GM23248 (cell line): ENCODE measurements at regions not wholly inside any gene's neighbourhood (a gene's known extent, or its start where the extent isn't known, plus 50 kb on each side); places are given as distances from the start of the nearest gene placed in this dataset.

Experiments
- EZH2 ChIP-seq: fragments of 200-600 bp; sonication (generic); IDR thresholded peaks from 2 replicates; pipeline ENCODE4 v1.6.1; 2018; ENCODE audit warnings: antibody characterized with exemption, mild to moderate bottlenecking; ENCODE audit not compliant: insufficient read depth, poor library complexity, severe bottlenecking
- EZH2phosphoT487 ChIP-seq: fragments of 200-600 bp; sonication (generic); IDR thresholded peaks from 2 replicates; pipeline ENCODE4 v1.6.1; 2018; ENCODE audit warnings: antibody characterized with exemption, moderate library complexity, mild to moderate bottlenecking, low read depth; ENCODE audit not compliant: insufficient read depth

GRCh38 chr11:80625563-80625962 lies 1184.7 kb upstream of the TENM4 start:
- TF ChIP-seq EZH2phosphoT487 (no peak), EZH2 (no peak)
